ENCODE measurements at regions not wholly inside any gene's neighbourhood (a gene's known extent, or its start where the extent isn't known, plus 50 kb on each side); places are given as distances from the start of the nearest gene placed in this dataset.

DNA sequence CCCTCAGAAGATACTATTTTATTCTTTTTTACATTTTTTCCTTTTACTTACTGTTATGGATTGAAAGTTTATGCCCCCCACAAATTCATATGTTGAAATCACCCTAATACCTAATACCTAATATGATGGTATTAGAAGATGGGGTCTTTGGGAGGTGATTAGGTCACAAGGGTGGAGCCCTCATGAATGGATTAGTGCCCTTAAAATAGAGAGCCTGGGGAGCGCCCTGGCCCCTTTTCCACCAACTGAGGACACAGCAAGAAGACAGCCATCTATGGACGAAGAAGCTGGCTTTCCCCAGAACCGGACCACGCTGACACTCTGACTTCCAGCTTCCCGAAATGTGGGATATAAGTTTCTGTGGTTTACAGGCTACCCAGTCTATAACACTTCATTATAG is 58.6 kb upstream of the FAT1 start:
- Mint-ChIP-seq H3K27me3 (no peaks in the 10 kb centered on the region), H3K4me3 (no peak overlapping the region), H3K27ac (no peak overlapping the region), H3K4me1 (no peaks in the 10 kb centered on the region), H3K9me3 (ENCODE audit: insufficient read depth) (no peaks in the 10 kb centered on the region)
- DNase-seq (no peak), ATAC-seq (ENCODE audit: low read depth) (no peak)
- no peak overlapping the region for H3K9ac ChIP-seq (ENCODE audit: low read length)
- intact Hi-C loops (cut with micrococcal nuclease) = no loop called here
- POLR2A ChIA-PET = no interaction called here
- H3K79me2 ChIP-seq (ENCODE audit: control insufficient read depth, insufficient read depth, low read length) = no peaks in the 10 kb centered on the region
- no peak overlapping the region for H3K4me2 ChIP-seq (replicated peaks; ENCODE audit: low read depth, low read length, poor library complexity, severe bottlenecking)
- no CpG with 5 or more reads among the region's 5 CpGs for WGBS (ENCODE audit: insufficient coverage)
- CTCF ChIA-PET = no interaction called here
- TF ChIP-seq, protein P1, sequence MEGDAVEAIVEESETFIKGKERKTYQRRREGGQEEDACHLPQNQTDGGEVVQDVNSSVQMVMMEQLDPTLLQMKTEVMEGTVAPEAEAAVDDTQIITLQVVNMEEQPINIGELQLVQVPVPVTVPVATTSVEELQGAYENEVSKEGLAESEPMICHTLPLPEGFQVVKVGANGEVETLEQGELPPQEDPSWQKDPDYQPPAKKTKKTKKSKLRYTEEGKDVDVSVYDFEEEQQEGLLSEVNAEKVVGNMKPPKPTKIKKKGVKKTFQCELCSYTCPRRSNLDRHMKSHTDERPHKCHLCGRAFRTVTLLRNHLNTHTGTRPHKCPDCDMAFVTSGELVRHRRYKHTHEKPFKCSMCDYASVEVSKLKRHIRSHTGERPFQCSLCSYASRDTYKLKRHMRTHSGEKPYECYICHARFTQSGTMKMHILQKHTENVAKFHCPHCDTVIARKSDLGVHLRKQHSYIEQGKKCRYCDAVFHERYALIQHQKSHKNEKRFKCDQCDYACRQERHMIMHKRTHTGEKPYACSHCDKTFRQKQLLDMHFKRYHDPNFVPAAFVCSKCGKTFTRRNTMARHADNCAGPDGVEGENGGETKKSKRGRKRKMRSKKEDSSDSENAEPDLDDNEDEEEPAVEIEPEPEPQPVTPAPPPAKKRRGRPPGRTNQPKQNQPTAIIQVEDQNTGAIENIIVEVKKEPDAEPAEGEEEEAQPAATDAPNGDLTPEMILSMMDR (IDR thresholded peaks at IDR 0.05) = no peak
- TF ChIP-seq EZH2 (IDR thresholded peaks at IDR 0.05; ENCODE audit: borderline replicate concordance, insufficient read depth, low read depth, low read length, poor library complexity, severe bottlenecking) = no peak
- H3K4me3 ChIP-seq (ENCODE audit: control extremely low read depth in 1 of 5, extremely low read depth in 1 of 5, insufficient read depth in 1 of 5, low read depth in 2 of 5, low read length in 4 of 5) = no peak overlapping the region
- H3K27ac ChIP-seq (ENCODE audit: low read length in 2 of 2) = no peak overlapping the region
- no peaks in the 10 kb centered on the region for H4K20me1 ChIP-seq (ENCODE audit: control insufficient read depth, insufficient read depth, low read length, poor library complexity, severe bottlenecking)
- no peaks in the 10 kb centered on the region for H3K27me3 ChIP-seq (replicated peaks in 1 of 4; ENCODE audit: control extremely low read depth in 1 of 4, control insufficient read depth in 3 of 4, insufficient read depth in 4 of 4, low read length in 3 of 4)
- no peak overlapping the region for H2AFZ ChIP-seq (ENCODE audit: insufficient read depth, low read depth, low read length, poor library complexity, severe bottlenecking)
- no peaks in the 10 kb centered on the region for H3K4me1 ChIP-seq (ENCODE audit: control insufficient read depth in 2 of 2, insufficient read depth in 2 of 2, low read length in 2 of 2)
- H3K9me3 ChIP-seq (ENCODE audit: control extremely low read depth in 1 of 3, control insufficient read depth in 2 of 3, insufficient read depth in 1 of 3, low read length in 2 of 3) = peaks cover 0 to 16% (median 0%) of the 10 kb centered on the region in 3 donors
- H3K36me3 ChIP-seq (replicated peaks in 1 of 2; ENCODE audit: control extremely low read depth in 1 of 2, control insufficient read depth in 1 of 2, extremely low read depth in 1 of 2, insufficient read depth in 2 of 2, low read length in 1 of 2) = no peaks in the 10 kb centered on the region

GRCh38 chr4:186787536-186787935 is 63.9 kb upstream of the FAT1 start:
- ChIA-PET CTCF (no interaction called here), POLR2A (no interaction called here)
- no peaks in the 10 kb centered on the region for H4K20me1 ChIP-seq (ENCODE audit: control insufficient read depth, insufficient read depth, low read length, poor library complexity, severe bottlenecking)
- no peak overlapping the region for H3K4me3 Mint-ChIP-seq
- no peaks in the 10 kb centered on the region for H3K27me3 ChIP-seq (replicated peaks in 1 of 4; ENCODE audit: control extremely low read depth in 1 of 4, control insufficient read depth in 3 of 4, insufficient read depth in 4 of 4, low read length in 3 of 4)
- H3K4me2 ChIP-seq (replicated peaks; ENCODE audit: low read depth, low read length, poor library complexity, severe bottlenecking) = no peak overlapping the region
- H3K4me3 ChIP-seq (ENCODE audit: control extremely low read depth in 1 of 5, extremely low read depth in 1 of 5, insufficient read depth in 1 of 5, low read depth in 2 of 5, low read length in 4 of 5) = no peak overlapping the region
- H3K36me3 ChIP-seq (replicated peaks in 1 of 2; ENCODE audit: control extremely low read depth in 1 of 2, control insufficient read depth in 1 of 2, extremely low read depth in 1 of 2, insufficient read depth in 2 of 2, low read length in 1 of 2) = no peaks in the 10 kb centered on the region
- no peaks in the 10 kb centered on the region for H3K9me3 Mint-ChIP-seq (ENCODE audit: insufficient read depth)
- no peak overlapping the region for H3K27ac ChIP-seq (ENCODE audit: low read length in 2 of 2)
- intact Hi-C loops (cut with micrococcal nuclease) = no loop called here
- no peak for DNase-seq
- H3K4me1 Mint-ChIP-seq = no peaks in the 10 kb centered on the region
- H3K4me1 ChIP-seq (ENCODE audit: control insufficient read depth in 2 of 2, insufficient read depth in 2 of 2, low read length in 2 of 2) = no peaks in the 10 kb centered on the region
- no peak overlapping the region for H3K9ac ChIP-seq (ENCODE audit: low read length)
- H2AFZ ChIP-seq (ENCODE audit: insufficient read depth, low read depth, low read length, poor library complexity, severe bottlenecking) = no peak overlapping the region
- WGBS (ENCODE audit: insufficient coverage) = 96% methylated on average over 5 of the region's 5 CpGs
- H3K27me3 Mint-ChIP-seq = no peaks in the 10 kb centered on the region
- no peak for TF ChIP-seq EZH2 (IDR thresholded peaks at IDR 0.05; ENCODE audit: borderline replicate concordance, insufficient read depth, low read depth, low read length, poor library complexity, severe bottlenecking)
- TF ChIP-seq, protein P1 (IDR thresholded peaks at IDR 0.05) = no peak
- H3K79me2 ChIP-seq (ENCODE audit: control insufficient read depth, insufficient read depth, low read length) = no peaks in the 10 kb centered on the region
- no peak overlapping the region for H3K27ac Mint-ChIP-seq
- H3K9me3 ChIP-seq (ENCODE audit: control extremely low read depth in 1 of 3, control insufficient read depth in 2 of 3, insufficient read depth in 1 of 3, low read length in 2 of 3) = peaks cover 0 to 8% (median 0%) of the 10 kb centered on the region in 3 donors
- no peak for ATAC-seq (ENCODE audit: low read depth)

Measured in B cell (primary cell).